NCI-H510A (cell line): ENCODE measurements at regions not wholly inside any gene's neighbourhood (a gene's known extent, or its start where the extent isn't known, plus 50 kb on each side); places are given as distances from the start of the nearest gene placed in this dataset.

Source experiments
- DNase-seq: peaks from one replicate; lab custom pipeline; 2025; lab: John Stamatoyannopoulos, UW

GRCh38 chr9:121550041-121550440 lies 50.4 kb upstream of the GGTA1 start:
- DNase-seq = no peak

DNA sequence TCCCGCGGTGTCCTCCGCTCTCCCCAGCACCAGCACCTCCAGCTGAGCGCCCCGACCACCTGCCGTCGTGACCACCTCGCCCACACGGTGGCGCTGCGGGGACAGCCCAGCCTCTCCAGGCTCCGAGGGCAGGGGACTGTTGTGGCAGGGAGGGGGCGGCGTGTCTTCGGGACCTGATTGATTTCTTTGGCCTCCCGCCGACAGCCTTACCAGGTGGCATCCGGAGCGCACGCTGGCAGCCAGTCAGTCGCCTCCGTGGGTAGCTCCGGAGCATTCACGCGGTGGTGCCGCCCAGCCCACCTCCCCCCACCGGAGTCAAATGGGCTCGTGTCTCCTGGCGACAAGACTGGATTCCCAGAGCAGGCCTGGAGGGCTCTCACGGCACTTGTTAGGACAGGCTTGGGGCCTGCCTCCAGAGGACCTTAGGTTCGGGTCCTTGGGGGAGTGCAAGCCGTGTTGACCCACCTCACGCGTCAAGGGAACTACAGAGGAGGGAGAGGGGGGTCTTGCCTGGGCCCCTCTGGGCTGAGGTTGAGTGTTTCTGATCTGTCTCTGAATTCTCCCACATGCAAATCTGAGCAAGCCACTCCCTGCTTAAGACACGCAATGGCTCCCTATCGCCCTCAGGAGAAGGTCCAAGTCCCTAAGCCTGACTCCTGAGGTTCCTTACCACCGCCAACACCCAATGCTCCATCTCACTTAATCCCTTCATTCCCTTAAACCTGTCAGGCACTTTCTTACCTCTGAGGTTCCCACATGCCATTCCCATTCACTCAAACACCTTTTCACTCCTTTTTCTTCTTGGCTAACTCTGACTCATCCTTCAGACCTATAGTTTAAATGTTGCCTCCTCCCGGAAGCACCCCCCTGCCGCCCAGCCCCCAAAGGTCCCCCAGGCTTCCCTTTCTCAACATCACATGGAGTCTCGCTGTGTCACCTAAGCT lies 51.2 kb upstream of the GGTA1 start:
- DNase-seq = peak; percentile 36

DNA sequence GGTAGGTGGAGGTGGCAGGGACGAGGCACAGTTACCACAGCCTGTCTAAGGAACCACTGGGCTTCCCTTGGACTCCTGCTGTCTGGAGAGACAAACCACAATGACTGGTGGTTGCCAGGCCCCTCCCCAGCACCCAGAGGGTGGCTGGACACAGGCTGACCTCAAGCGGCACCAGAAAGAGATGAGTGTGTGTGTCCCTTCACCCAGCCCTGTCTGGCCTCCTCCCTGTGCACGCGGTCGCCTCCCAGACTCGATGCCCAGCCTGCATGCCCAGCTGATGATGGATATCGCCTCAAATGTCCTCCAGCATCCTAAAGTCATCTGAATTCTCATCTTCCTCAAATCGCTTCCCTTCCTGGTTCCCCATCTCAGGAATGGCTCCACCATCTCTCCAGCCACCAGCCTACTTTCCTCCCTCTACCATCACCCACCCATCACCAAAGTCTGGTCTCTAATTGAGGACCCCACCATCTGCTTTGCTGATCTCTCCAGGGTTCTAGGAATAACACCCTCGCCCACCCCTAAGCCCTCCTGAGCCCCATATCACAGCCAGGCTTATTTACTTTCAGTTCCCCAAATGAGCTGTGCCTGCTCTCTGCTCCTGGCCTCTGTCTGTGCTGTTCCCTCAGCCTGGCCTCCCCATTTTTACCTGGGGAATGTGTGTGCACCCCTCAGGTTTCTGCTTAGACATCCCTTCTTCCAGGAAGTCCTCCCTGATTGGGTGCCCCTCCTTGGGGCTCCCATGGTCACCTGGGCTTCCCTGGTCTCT lies 52.5 kb upstream of the GGTA1 start:
- DNase-seq = no peak

DNA sequence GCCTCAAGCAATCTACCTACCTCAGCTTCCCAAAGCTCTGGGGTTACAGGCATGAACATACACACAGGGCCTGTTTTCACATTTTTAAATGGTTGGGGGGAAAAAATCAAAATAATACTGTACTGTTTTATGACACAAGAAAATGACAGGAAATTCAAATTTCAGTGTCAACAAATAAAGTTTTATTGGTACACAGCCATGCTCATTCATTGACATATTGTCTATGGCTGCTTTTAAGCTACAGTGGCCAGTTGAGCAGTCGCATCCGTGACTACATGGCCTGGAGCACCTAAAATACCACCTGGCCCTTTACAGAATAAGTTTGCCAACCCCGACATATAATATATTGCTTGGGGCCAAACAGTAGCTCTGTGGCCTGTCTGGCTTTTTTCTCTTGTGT lies 56.4 kb upstream of the GGTA1 start:
- DNase-seq = no peak

- no peak for DNase-seq
These were observed 56.9 kb upstream of the GGTA1 start for GRCh38 chr9:121556580-121556979.

GRCh38 chr9:121557581-121558447 lies 58.2 kb upstream of the GGTA1 start:
- no peak for DNase-seq

- DNase-seq = no peak
These were observed 58.8 kb upstream of the GGTA1 start for GRCh38 chr9:121558473-121558872.

- DNase-seq = no peak
These were observed 59.5 kb upstream of the GGTA1 start for GRCh38 chr9:121559183-121559582.

- no peak for DNase-seq
These were observed 61.3 kb upstream of the GGTA1 start for GRCh38 chr9:121560921-121561320.

- DNase-seq = no peak
These were observed 62.0 kb upstream of the GGTA1 start for GRCh38 chr9:121561385-121562222.

DNA sequence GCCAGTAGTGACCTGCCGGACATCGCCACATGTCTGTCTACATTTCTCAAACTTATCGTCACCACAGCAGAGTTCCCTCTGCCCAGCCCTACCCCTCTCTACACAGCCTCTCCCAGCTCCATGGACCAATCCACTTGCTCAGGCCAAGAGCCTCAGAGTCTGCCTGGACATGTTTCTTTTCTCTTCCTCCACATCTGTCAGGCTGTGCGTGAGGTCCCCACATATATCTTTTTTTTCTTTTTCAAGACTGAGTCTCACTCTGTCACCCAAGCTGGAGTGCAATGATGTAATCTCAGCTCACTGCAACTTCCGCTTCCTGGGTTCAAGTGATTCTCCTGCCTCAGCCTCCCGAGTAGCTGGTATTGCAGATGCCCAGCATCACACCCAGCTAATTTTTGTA lies 62.7 kb upstream of the GGTA1 start:
- DNase-seq = no peak

DNA sequence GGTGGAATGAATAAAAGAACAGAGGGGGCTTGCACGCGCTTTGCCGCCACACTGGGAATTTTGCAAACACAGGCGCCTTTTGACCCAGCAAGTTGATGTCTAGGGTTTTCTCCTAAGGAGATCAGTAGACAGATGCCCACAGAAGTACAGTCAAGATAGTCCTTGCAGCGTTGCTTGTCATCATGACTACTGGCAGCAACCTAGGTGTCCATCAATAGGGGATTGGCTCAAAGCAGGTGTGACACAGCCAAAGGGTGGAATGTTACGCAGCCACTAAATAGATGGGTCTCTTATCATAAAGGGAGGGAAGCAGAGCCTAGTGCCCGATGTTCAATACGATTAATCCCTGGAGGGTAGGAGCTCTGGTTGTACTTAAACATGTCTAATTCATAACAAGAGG lies 63.8 kb upstream of the GGTA1 start:
- no peak for DNase-seq

DNA sequence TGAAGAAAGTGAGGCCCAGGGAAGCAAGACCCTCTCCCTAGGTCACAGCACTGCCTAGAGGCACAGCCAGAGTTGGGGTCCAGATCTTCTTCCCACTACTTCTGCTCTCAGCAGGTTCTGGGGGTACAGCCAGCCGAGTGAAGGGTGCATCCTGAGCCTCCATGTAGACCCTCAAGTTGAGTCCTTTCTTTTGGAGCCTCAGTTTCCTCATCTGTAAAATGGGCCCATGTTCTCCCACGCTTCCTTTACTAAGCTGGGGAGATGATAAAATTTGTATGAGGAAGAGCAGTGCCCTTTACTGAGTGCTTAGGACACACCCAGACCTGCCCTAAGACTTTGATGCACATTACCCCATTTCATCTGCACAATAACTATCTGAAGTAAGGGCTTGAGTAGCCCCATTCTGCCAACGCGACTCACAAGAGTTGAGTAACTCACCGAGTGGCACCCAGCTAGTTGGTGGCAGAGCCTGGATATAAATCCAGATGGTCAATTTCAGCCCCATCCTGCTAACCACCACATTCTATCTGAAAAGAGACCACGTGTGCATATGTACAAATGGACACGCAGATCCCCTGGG lies 64.3 kb upstream of the GGTA1 start:
- DNase-seq = no peak

DNA sequence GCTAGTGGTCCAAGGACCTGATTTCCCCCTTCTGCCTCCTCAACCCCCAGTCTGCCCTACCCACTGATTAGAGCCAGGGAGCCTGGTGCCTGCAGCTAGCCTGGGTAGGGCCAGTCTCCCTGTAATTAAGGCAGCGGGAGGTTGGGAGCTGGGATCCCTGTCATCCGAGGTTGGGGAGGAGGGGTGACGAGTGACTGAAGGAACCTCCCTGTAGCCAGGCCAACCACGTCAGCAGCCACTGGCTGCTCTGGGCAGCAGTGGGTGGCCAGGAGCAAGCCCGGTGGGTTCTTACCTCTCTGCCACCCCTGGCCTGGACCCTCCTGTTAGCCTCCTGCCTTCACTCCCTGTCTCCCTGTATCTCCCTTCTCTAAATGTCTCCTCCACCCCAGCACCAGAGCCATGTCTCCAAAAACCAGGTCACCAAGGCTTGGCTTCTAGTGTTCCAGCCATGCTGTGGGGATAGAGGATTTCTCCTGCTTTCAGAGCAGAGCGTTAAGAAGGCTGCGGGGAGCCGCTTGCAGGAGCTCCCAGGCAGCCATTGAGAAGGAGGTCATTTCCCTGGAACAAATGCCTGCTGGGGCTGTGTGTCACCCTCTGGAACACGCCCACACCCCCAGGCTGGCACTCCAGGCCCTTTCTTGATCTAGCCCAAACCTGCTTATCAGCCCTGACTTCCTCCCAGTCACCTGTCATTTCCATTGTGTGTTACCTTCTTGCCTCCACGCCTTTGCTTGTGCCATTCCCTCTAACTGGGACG lies 65.0 kb upstream of the GGTA1 start:
- DNase-seq = no peak

DNA sequence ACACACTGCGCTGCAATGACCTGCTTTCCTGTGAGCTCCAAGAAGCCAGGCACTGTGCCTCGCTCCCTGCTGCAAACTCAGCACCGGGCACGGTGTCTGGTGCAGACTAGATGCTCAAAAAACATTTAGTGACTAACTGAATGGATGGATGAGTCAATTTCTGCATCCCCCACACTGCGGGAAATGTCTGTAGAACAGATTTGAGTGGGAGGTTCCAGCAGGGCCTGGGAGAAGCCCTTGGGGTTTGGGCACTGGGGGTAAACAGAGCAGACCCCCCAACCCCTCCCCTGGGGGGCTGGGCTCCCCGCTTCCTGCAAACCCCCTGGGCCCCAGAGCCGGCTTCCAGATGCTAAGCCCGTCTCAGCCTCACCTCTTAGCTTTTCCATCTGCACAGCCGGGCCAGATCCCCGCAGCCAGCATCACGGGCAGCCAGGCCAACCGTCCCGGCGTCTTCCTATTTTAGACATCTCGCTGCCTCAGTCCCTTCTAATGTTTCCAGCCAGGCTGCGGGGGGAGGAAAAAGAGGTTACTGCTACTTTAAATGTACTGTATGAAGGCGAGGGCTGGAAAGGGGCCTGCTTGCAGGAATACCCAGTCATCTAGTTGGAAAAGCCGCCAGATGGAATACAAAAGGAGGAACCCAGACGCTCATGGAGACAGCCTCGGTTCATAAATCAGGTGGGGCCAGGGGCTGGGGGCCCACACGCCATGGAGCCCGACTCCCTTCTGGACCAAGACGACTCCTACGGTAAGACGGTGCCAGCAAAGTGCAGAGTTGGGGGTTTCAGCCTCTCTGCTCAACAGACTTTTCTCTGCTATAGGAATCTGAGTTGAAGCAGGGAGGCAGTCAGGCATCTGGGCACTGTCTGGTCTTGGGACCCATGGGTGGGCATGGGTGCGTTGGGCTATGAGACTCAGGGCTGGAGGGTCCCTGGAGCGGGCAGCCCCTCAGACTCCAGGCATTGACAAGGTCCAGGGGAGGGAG lies 67.1 kb upstream of the GGTA1 start:
- DNase-seq = no peak

DNA sequence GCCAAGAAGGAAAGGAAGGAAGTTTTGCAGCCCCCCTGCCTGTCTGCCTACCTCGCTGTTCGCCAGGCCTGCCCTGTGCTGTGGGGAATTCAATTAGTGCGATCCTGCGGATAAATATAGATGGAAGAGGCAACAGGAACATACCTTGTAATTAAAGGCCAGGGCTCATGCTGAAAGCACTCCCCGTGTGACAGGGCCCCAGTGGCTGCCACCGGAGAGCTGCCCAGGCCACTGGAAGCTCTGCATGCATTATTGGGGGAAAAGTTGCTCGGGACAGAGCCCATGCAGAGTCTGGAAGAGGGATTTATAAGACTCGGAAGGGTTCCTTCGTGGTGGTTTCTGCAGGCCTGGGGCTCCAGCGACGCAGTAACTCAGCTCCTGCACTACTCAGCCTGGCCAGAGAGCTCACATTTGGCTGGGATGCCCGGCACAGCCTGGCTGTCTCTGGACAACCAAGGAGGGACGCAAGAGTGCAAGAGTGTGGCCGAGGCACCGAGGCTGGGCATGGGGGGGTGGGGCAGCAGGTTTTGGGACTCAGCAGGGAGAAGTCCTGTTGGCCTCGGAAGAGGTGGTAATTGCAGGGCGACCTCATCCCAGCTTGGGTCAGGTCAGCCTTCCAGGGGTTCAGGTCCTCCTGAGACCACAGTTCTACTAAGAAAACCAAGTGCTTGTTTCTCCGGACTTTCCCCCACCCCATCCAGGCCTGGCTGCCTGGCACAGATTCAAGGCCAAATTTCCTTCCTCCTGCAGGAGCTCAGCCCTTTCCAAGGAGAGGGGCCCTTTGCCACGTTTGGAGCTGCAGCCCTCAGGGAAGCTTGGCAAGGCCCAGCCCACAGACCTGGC lies 68.1 kb upstream of the GGTA1 start:
- no peak for DNase-seq

GRCh38 chr9:121568343-121569265 lies 69.0 kb upstream of the GGTA1 start:
- DNase-seq = no peak
